Liver (tissue), 8 donors: ENCODE measurements at regions not wholly inside any gene's neighbourhood (a gene's known extent, or its start where the extent isn't known, plus 50 kb on each side); places are given as distances from the start of the nearest gene placed in this dataset.

Source experiments
- DNase-seq: peaks from one replicate; pipeline ENCODE4 v3.0.0-alpha.2; 2017; ENCODE audit warnings: low spot score
- H3K27ac ChIP-seq, 2 donors: one replicate each; pipeline ENCODE4 v1.7.0; 2013; ENCODE audit warnings: inconsistent platforms in 2 of 2, low read length in 2 of 2, control low read depth in 1 of 2, low read depth in 1 of 2, mild to moderate bottlenecking in 1 of 2
- H3K27me3 ChIP-seq, 4 donors: one replicate each; pipeline versions ENCODE4 v1.6.1 to v1.7.0; 2013; ENCODE audit warnings: low read length in 3 of 4, inconsistent platforms in 1 of 4, mild to moderate bottlenecking in 1 of 4, moderate library complexity in 1 of 4; ENCODE audit not compliant: control insufficient read depth in 4 of 4, insufficient read depth in 4 of 4
- H3K36me3 ChIP-seq, 4 donors: one replicate each; pipeline versions ENCODE4 v1.6.1 to v1.7.0; 2013; ENCODE audit warnings: low read length in 3 of 4, mild to moderate bottlenecking in 3 of 4, low read depth in 1 of 4, moderate library complexity in 1 of 4; ENCODE audit not compliant: control insufficient read depth in 4 of 4, insufficient read depth in 3 of 4
- H3K4me1 ChIP-seq, 4 donors: one replicate each; pipeline versions ENCODE4 v1.6.1 to v1.7.0; 2013; ENCODE audit warnings: low read length in 3 of 4, mild to moderate bottlenecking in 3 of 4, moderate library complexity in 1 of 4; ENCODE audit not compliant: control insufficient read depth in 4 of 4, insufficient read depth in 4 of 4
- H3K4me3 ChIP-seq, 3 donors: one replicate each; pipeline versions ENCODE4 v1.6.1 to v1.7.0; 2013; ENCODE audit warnings: low read length in 3 of 3, control low read depth in 1 of 3, low read depth in 1 of 3, mild to moderate bottlenecking in 1 of 3
- H3K9ac ChIP-seq, 2 donors: one replicate each; pipeline ENCODE4 v1.7.0; 2013; ENCODE audit warnings: low read length in 2 of 2, mild to moderate bottlenecking in 2 of 2, moderate library complexity in 2 of 2, control low read depth in 1 of 2, low read depth in 1 of 2
- H3K9me3 ChIP-seq, 4 donors: one replicate each; pipeline versions ENCODE4 v1.6.1 to v1.7.0; 2013; ENCODE audit warnings: low read length in 3 of 4; ENCODE audit not compliant: control insufficient read depth in 4 of 4
- ATF3 ChIP-seq: IDR thresholded peaks from 2 replicates; pipeline ENCODE4 v1.6.1; 2016; ENCODE audit warnings: antibody characterized with exemption
- CTCF ChIP-seq: fragments of 150-350 bp; IDR thresholded peaks from 2 replicates; pipeline ENCODE4 v1.5.1; 2017; ENCODE audit warnings: improper control_type of control experiment, low read depth, low read length; ENCODE audit not compliant: missing input control
- EGR1 ChIP-seq, 2 donors: IDR thresholded peaks; 2 replicates each; pipeline ENCODE4 v1.6.1; 2016 to 2018; ENCODE audit warnings: antibody characterized with exemption in 2 of 2, low read depth in 2 of 2
- FOXA2 ChIP-seq: IDR thresholded peaks from 2 replicates; pipeline ENCODE4 v1.6.1; 2016; ENCODE audit warnings: antibody characterized with exemption
- GABPA ChIP-seq, 2 donors: IDR thresholded peaks in 1 of 2; conservative IDR thresholded peaks in 1 of 2; 2 replicates each; pipeline ENCODE4 v1.6.1; 2016; ENCODE audit warnings: antibody characterized with exemption in 2 of 2, mild to moderate bottlenecking in 1 of 2, moderate library complexity in 1 of 2
- HNF4A ChIP-seq, 2 donors: conservative IDR thresholded peaks; 2 replicates each; pipeline ENCODE4 v1.6.1; 2016; ENCODE audit warnings: antibody characterized with exemption in 2 of 2, mild to moderate bottlenecking in 2 of 2
- HNF4G ChIP-seq: IDR thresholded peaks from 2 replicates; pipeline ENCODE4 v1.6.1; 2016; ENCODE audit warnings: antibody characterized with exemption
- JUND ChIP-seq, 2 donors: IDR thresholded peaks; 2 replicates each; pipeline ENCODE4 v1.6.1; 2016; ENCODE audit warnings: antibody characterized with exemption in 2 of 2
- MAX ChIP-seq: IDR thresholded peaks from 2 replicates; pipeline ENCODE4 v1.6.1; 2016; ENCODE audit warnings: antibody characterized with exemption
- NR2F2 ChIP-seq: IDR thresholded peaks from 2 replicates; pipeline ENCODE4 v1.6.1; 2016; ENCODE audit warnings: antibody characterized with exemption
- RAD21 ChIP-seq, 2 donors: IDR thresholded peaks; 2 replicates each; pipeline ENCODE4 v1.6.1; 2016; ENCODE audit warnings: antibody characterized with exemption in 2 of 2, mild to moderate bottlenecking in 2 of 2
- REST ChIP-seq: IDR thresholded peaks from 2 replicates; pipeline ENCODE4 v1.6.1; 2016; ENCODE audit warnings: antibody characterized with exemption, mild to moderate bottlenecking
- RXRA ChIP-seq, 2 donors: IDR thresholded peaks; 2 replicates each; pipeline ENCODE4 v1.6.1; 2017 to 2018; ENCODE audit warnings: antibody characterized with exemption in 2 of 2, mild to moderate bottlenecking in 1 of 2
- SP1 ChIP-seq: IDR thresholded peaks from 2 replicates; pipeline ENCODE4 v1.6.1; 2018; ENCODE audit warnings: antibody characterized with exemption, mild to moderate bottlenecking
- TAF1 ChIP-seq: conservative IDR thresholded peaks from 2 replicates; pipeline ENCODE4 v1.6.1; 2016; ENCODE audit warnings: antibody characterized with exemption, mild to moderate bottlenecking
- YY1 ChIP-seq: IDR thresholded peaks from 2 replicates; pipeline ENCODE4 v1.6.1; 2016; ENCODE audit warnings: antibody characterized with exemption, mild to moderate bottlenecking
- ZBTB33 ChIP-seq: IDR thresholded peaks from 2 replicates; pipeline ENCODE4 v1.6.1; 2016; ENCODE audit warnings: antibody characterized with exemption
- WGBS: extraction: QIAGEN DNeasy Blood & Tissue Kit; methylation state at CpG from one replicate; pipeline ENCODE4 v1.1.7; 2013; 5-methylcytosine and 5-hydroxymethylcytosine counted together
- donor health status: healthy.
- donor health status: healthy.
- donor health status: healthy.
- donor health status: healthy.
- donor health status: healthy.

- Histone ChIP-seq H3K4me3 (no peak overlapping the region), H3K4me1 (no peaks in the 10 kb centered on the region), H3K27me3 (no peaks in the 10 kb centered on the region), H3K9ac (no peak overlapping the region), H3K36me3 (no peaks in the 10 kb centered on the region), H3K9me3 (no peaks in the 10 kb centered on the region), H3K27ac (no peak overlapping the region)
- no peak for TF ChIP-seq EGR1 (IDR thresholded peaks at IDR 0.05; ENCODE audit: low read depth in 2 of 2)
- TF ChIP-seq TAF1 = no peak
- no peak for TF ChIP-seq CTCF
- no peak for TF ChIP-seq REST
- no peak for TF ChIP-seq RAD21 (IDR thresholded peaks at IDR 0.05)
- TF ChIP-seq YY1 = no peak
- TF ChIP-seq GABPA (IDR thresholded peaks at IDR 0.05 in 1 of 2, conservative IDR thresholded peaks at IDR 0.05 in 1 of 2) = no peak
- no peak for TF ChIP-seq ZBTB33
- TF ChIP-seq JUND (IDR thresholded peaks at IDR 0.05) = no peak
- TF ChIP-seq SP1 = no peak
- TF ChIP-seq MAX = no peak
- no peak for TF ChIP-seq HNF4G
- no peak for TF ChIP-seq RXRA (IDR thresholded peaks at IDR 0.05)
- no peak for TF ChIP-seq FOXA2
- TF ChIP-seq NR2F2 = no peak
- TF ChIP-seq ATF3 = no peak
- no peak for TF ChIP-seq HNF4A (conservative IDR thresholded peaks at IDR 0.05)
- no peak for DNase-seq
- 89% methylated on average over 3 of the region's 3 CpGs for WGBS
Measured at GRCh38 chr4:74603186-74603585, 158.2 kb downstream of the AREG start.
